M059J (cell line): ENCODE measurements at regions not wholly inside any gene's neighbourhood (a gene's known extent, or its start where the extent isn't known, plus 50 kb on each side); places are given as distances from the start of the nearest gene placed in this dataset.

Experiments
- DNase-seq: peaks from one replicate; pipeline ENCODE4 v3.0.0-alpha.2; 2012; ENCODE audit warnings: low read depth

GRCh38 chr4:20528508-20528907 lies 171.8 kb upstream of the PACRGL start:
- peak; percentile 14 for DNase-seq

GRCh38 chr4:20529691-20530090 lies 170.6 kb upstream of the PACRGL start:
- DNase-seq, result no peak

GRCh38 chr4:20532116-20532790 lies 168.0 kb upstream of the PACRGL start:
- DNase-seq, result peak; percentile 15

- peak; percentile 94 for DNase-seq
These were observed 167.1 kb upstream of the PACRGL start for GRCh38 chr4:20532871-20533870.

GRCh38 chr4:20538905-20539304 lies 161.4 kb upstream of the PACRGL start:
- no peak for DNase-seq

- no peak for DNase-seq
These were observed 157.1 kb upstream of the PACRGL start for GRCh38 chr4:20543131-20543530.

- DNase-seq, result peak; percentile 56
These were observed 155.6 kb upstream of the PACRGL start for GRCh38 chr4:20544645-20545044.

GRCh38 chr4:20552004-20552403 lies 148.3 kb upstream of the PACRGL start:
- no peak for DNase-seq

GRCh38 chr4:20554134-20554533 lies 146.1 kb upstream of the PACRGL start:
- no peak for DNase-seq

GRCh38 chr4:20565075-20565721 lies 135.1 kb upstream of the PACRGL start:
- DNase-seq, result peak; percentile 45

GRCh38 chr4:20570981-20571715 lies 129.1 kb upstream of the PACRGL start:
- no peak for DNase-seq

- no peak for DNase-seq
These were observed 127.3 kb upstream of the PACRGL start for GRCh38 chr4:20572976-20573375.

GRCh38 chr4:20574986-20575385 lies 125.3 kb upstream of the PACRGL start:
- peak; percentile 2 for DNase-seq

- DNase-seq, result no peak
These were observed 124.8 kb upstream of the PACRGL start for GRCh38 chr4:20575486-20575885.

- no peak for DNase-seq
These were observed 123.4 kb upstream of the PACRGL start for GRCh38 chr4:20576861-20577260.

GRCh38 chr4:20577702-20578101 lies 122.6 kb upstream of the PACRGL start:
- no peak for DNase-seq

- no peak for DNase-seq
These were observed 119.4 kb upstream of the PACRGL start for GRCh38 chr4:20580907-20581306.

- peak; percentile 7 for DNase-seq
These were observed 110.8 kb upstream of the PACRGL start for GRCh38 chr4:20589436-20589835.

- DNase-seq, result no peak
These were observed 109.4 kb upstream of the PACRGL start for GRCh38 chr4:20590849-20591248.

GRCh38 chr4:20591571-20591970 lies 108.7 kb upstream of the PACRGL start:
- DNase-seq, result no peak

- DNase-seq, result no peak
These were observed 108.2 kb upstream of the PACRGL start for GRCh38 chr4:20592013-20592412.

- no peak for DNase-seq
These were observed 107.6 kb upstream of the PACRGL start for GRCh38 chr4:20592663-20593062.
